Endothelial cell (in vitro differentiated cells): ENCODE measurements at regions not wholly inside any gene's neighbourhood (a gene's known extent, or its start where the extent isn't known, plus 50 kb on each side); places are given as distances from the start of the nearest gene placed in this dataset.

Source experiments
- DNase-seq: peaks from one replicate; pipeline ENCODE4 v3.0.0; 2021; ENCODE audit warnings: low spot score
- H3K27ac Mint-ChIP-seq: one replicate; pipeline ENCODE4 v1.8.0; 2021; ENCODE audit warnings: mixed read lengths, inconsistent platforms; ENCODE audit not compliant: unreplicated experiment
- H3K27me3 Mint-ChIP-seq: one replicate; pipeline ENCODE4 v1.8.0; 2021; ENCODE audit warnings: mild to moderate bottlenecking, moderate library complexity, mixed read lengths, inconsistent platforms; ENCODE audit not compliant: unreplicated experiment
- H3K36me3 Mint-ChIP-seq: one replicate; pipeline ENCODE4 v1.8.0; 2021; ENCODE audit warnings: mild to moderate bottlenecking, low read depth, mixed read lengths, inconsistent platforms; ENCODE audit not compliant: unreplicated experiment
- H3K4me1 Mint-ChIP-seq: one replicate; pipeline ENCODE4 v1.8.0; 2021; ENCODE audit warnings: mild to moderate bottlenecking, mixed read lengths, inconsistent platforms; ENCODE audit not compliant: unreplicated experiment
- H3K4me3 Mint-ChIP-seq: one replicate; pipeline ENCODE4 v1.8.0; 2021; ENCODE audit warnings: mild to moderate bottlenecking, mixed read lengths, inconsistent platforms; ENCODE audit not compliant: unreplicated experiment
- H3K9me3 Mint-ChIP-seq: one replicate; pipeline ENCODE4 v1.8.0; 2021; ENCODE audit warnings: mixed read lengths, inconsistent platforms; ENCODE audit not compliant: unreplicated experiment
- TF ChIP-seq, protein P1 (sequence below): fragments of 200-600 bp; sonication (generic); IDR thresholded peaks from one replicate; pipeline ENCODE4 v1.5.0; 2021; ENCODE audit warnings: antibody characterized with exemption; ENCODE audit not compliant: unreplicated experiment

DNA sequence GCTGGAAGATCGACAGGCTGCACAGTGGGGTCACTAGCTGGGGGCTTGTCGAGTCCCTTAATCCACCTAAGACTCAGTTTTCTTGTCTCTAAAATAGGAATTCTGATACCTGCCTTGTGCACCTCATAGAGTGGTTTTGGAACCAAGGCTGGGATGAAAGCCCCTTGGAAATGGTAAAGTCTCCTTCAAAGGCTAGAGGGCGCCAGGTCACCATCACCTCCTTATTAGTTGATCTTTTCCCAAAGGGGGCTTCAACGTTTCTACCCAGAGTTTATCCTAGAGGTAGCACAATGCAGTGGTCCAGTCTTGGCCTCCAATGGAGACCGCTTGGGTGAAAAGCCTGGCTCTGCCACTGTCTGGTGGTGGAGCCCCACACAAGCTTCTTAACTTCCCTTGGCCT, 158.2 kb downstream of the AIPL1 start:
- no peaks in the 10 kb centered on the region for H3K27me3 Mint-ChIP-seq
- no peaks in the 10 kb centered on the region for H3K4me1 Mint-ChIP-seq
- no peak for DNase-seq

GRCh38 chr17:6274310-6274709, 160.6 kb downstream of the AIPL1 start:
- Mint-ChIP-seq H3K27ac (no peak overlapping the region), H3K27me3 (no peaks in the 10 kb centered on the region), H3K9me3 (no peaks in the 10 kb centered on the region), H3K36me3 (no peaks in the 10 kb centered on the region), H3K4me1 (no peaks in the 10 kb centered on the region), H3K4me3 (no peak overlapping the region)
- no peak for DNase-seq
- TF ChIP-seq, protein P1, sequence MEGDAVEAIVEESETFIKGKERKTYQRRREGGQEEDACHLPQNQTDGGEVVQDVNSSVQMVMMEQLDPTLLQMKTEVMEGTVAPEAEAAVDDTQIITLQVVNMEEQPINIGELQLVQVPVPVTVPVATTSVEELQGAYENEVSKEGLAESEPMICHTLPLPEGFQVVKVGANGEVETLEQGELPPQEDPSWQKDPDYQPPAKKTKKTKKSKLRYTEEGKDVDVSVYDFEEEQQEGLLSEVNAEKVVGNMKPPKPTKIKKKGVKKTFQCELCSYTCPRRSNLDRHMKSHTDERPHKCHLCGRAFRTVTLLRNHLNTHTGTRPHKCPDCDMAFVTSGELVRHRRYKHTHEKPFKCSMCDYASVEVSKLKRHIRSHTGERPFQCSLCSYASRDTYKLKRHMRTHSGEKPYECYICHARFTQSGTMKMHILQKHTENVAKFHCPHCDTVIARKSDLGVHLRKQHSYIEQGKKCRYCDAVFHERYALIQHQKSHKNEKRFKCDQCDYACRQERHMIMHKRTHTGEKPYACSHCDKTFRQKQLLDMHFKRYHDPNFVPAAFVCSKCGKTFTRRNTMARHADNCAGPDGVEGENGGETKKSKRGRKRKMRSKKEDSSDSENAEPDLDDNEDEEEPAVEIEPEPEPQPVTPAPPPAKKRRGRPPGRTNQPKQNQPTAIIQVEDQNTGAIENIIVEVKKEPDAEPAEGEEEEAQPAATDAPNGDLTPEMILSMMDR: no peak

More for the DNA sequence above, 158.2 kb downstream of the AIPL1 start:
- H3K36me3 Mint-ChIP-seq: no peaks in the 10 kb centered on the region
- H3K9me3 Mint-ChIP-seq: no peaks in the 10 kb centered on the region
- TF ChIP-seq, protein P1: no peak
- H3K27ac Mint-ChIP-seq: no peak overlapping the region
- no peak overlapping the region for H3K4me3 Mint-ChIP-seq

GRCh38 chr17:6269478-6269877, 165.4 kb downstream of the AIPL1 start:
- TF ChIP-seq, protein P1: no peak
- Mint-ChIP-seq H3K4me1 (no peaks in the 10 kb centered on the region), H3K27me3 (no peaks in the 10 kb centered on the region), H3K36me3 (no peaks in the 10 kb centered on the region), H3K4me3 (no peak overlapping the region), H3K27ac (no peak overlapping the region), H3K9me3 (no peaks in the 10 kb centered on the region)
- DNase-seq: peak; percentile 76

GRCh38 chr17:6261466-6261865, 173.5 kb downstream of the AIPL1 start:
- Mint-ChIP-seq H3K27ac (no peak overlapping the region), H3K27me3 (peaks cover 2% of the 10 kb centered on the region), H3K4me1 (peaks cover 29% of the 10 kb centered on the region), H3K9me3 (no peaks in the 10 kb centered on the region), H3K36me3 (no peaks in the 10 kb centered on the region), H3K4me3 (no peak overlapping the region)
- TF ChIP-seq, protein P1: no peak
- no peak for DNase-seq

- no peaks in the 10 kb centered on the region for H3K9me3 Mint-ChIP-seq
- peaks cover 29% of the 10 kb centered on the region for H3K4me1 Mint-ChIP-seq
- TF ChIP-seq, protein P1: no peak
- no peaks in the 10 kb centered on the region for H3K36me3 Mint-ChIP-seq
- DNase-seq: no peak
- peaks cover 2% of the 10 kb centered on the region for H3K27me3 Mint-ChIP-seq
- H3K27ac Mint-ChIP-seq: no peak overlapping the region
- H3K4me3 Mint-ChIP-seq: no peak overlapping the region
Observed at GRCh38 chr17:6259899-6260298, 175.0 kb downstream of the AIPL1 start.
